Adrenal gland (tissue), 5 donors: ENCODE measurements at regions not wholly inside any gene's neighbourhood (a gene's known extent, or its start where the extent isn't known, plus 50 kb on each side); places are given as distances from the start of the nearest gene placed in this dataset.

ENCODE experiments used
- POLR2A ChIP-seq, 2 donors: fragments of 450-650 bp; IDR thresholded peaks; one replicate each; pipeline ENCODE4 v1.6.1; 2017; ENCODE audit warnings: antibody characterized with exemption in 2 of 2, mild to moderate bottlenecking in 2 of 2, moderate library complexity in 1 of 2
- TF ChIP-seq, protein P1 (sequence below), 6 experiments: fragments of 450-650 bp in 4 of 6; fragments of 200-600 bp in 2 of 6; sonication (generic) in 1 of 6; IDR thresholded peaks; 1 replicate in 5 of 6; 2 replicates in 1 of 6; pipeline versions ENCODE4 v1.5.1 to v1.8.0; 2016 to 2021; ENCODE audit warnings: antibody characterized with exemption in 6 of 6, mild to moderate bottlenecking in 2 of 6, moderate library complexity in 1 of 6
- donor health status: DM: no; HTN: no; CAD: no.

DNA sequence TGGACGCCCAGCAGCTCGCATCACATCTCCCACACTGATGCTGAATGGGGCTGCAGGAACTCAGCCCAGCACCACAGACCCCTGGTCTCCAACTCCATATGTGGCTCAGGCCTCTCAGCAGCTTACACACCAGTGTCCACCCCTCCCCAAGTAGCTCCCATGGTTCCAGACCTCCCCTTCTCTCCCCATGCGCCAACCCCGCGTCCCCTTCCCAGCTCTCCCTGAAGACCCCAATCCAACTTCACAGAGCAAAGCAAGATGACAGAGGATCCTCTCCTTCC lies 188.9 kb downstream of the SH3BP4 start:
- TF ChIP-seq, protein P1, sequence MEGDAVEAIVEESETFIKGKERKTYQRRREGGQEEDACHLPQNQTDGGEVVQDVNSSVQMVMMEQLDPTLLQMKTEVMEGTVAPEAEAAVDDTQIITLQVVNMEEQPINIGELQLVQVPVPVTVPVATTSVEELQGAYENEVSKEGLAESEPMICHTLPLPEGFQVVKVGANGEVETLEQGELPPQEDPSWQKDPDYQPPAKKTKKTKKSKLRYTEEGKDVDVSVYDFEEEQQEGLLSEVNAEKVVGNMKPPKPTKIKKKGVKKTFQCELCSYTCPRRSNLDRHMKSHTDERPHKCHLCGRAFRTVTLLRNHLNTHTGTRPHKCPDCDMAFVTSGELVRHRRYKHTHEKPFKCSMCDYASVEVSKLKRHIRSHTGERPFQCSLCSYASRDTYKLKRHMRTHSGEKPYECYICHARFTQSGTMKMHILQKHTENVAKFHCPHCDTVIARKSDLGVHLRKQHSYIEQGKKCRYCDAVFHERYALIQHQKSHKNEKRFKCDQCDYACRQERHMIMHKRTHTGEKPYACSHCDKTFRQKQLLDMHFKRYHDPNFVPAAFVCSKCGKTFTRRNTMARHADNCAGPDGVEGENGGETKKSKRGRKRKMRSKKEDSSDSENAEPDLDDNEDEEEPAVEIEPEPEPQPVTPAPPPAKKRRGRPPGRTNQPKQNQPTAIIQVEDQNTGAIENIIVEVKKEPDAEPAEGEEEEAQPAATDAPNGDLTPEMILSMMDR (IDR thresholded peaks at IDR 0.05), result no peak
- TF ChIP-seq POLR2A (IDR thresholded peaks at IDR 0.05), result no peak
